Activated CD4-positive, alpha-beta T cell treated with anti-CD3 and anti-CD28 coated beads, Interleukin-10, Interleukin-2, amounts not matched to agents 100 ng/mL and 50 ng/mL, durations not matched to agents 16 hours and 8 hours (primary cell): ENCODE measurements at regions not wholly inside any gene's neighbourhood (a gene's known extent, or its start where the extent isn't known, plus 50 kb on each side); places are given as distances from the start of the nearest gene placed in this dataset.

Source experiments
- DNase-seq: peaks from one replicate; pipeline ENCODE4 v3.0.0-alpha.2; 2020

GRCh38 chr3:117632191-117632590, 922.6 kb downstream of the TUSC7 start:
- DNase-seq = no peak

- no peak for DNase-seq
These were observed 923.6 kb downstream of the TUSC7 start for GRCh38 chr3:117633207-117633606.

- no peak for DNase-seq
These were observed 928.1 kb downstream of the TUSC7 start for GRCh38 chr3:117637666-117638065.

DNA sequence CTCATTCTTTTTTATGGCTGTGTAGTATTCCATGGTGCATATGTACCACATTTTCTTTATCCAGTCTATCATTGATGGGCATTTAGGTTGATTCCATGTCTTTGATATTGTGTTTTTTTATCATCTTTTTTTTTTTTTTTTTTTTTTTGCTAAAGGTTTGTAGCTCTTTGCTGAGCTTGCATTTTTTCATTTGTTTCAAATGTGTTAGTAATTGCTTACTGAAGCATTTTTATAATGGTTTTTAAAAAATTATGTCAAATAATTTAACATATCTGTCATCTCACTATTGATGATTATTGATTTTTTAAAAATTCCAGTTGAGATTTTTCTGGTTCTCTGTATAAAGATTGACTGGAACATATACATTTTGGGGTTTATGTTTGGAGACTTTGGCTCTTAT, 934.6 kb downstream of the TUSC7 start:
- DNase-seq = no peak

GRCh38 chr3:117645561-117646242, 936.1 kb downstream of the TUSC7 start:
- DNase-seq = no peak

GRCh38 chr3:117647435-117647834, 937.9 kb downstream of the TUSC7 start:
- no peak for DNase-seq

GRCh38 chr3:117651246-117651645, 941.7 kb downstream of the TUSC7 start:
- no peak for DNase-seq

DNA sequence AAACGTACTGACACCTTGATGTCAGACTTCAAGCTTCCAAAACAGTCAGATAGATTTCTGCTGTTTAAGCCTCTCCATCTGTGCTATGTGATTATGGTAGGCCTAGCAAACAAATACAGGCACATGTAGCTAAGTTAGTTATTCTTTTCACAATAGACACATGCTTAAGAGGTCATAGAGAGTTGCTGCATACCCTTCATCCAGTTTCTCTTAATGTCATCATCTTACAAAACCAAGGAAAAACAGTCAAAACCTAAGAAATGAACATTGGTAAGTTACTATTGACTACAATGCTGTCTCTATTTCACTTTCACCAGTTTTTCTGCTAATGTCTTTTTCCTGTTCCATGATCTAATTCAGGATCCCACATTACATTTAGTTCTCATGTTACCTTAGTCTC, 946.8 kb downstream of the TUSC7 start:
- no peak for DNase-seq

DNA sequence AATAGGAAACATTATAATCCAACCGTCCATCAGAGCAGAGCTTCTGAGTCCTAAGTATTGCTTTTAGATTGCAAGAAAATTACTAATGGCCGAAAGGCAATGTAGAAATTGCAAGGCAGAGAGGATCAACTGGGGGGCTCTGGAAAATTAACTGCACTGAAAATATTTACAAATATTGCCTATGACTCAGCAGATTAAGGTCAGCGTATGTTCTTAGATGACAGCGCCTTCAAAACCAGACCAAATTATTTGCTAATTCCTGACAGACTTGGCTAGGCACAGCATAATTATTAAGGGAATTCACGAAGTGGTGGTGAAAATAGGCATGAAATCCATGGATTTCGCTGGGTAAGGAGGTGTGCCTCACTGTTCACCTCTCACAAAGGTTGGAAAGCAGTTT, 947.7 kb downstream of the TUSC7 start:
- no peak for DNase-seq

GRCh38 chr3:117660941-117661817, 951.6 kb downstream of the TUSC7 start:
- DNase-seq = no peak

GRCh38 chr3:117661818-117662095, 952.2 kb downstream of the TUSC7 start:
- DNase-seq = no peak

DNA sequence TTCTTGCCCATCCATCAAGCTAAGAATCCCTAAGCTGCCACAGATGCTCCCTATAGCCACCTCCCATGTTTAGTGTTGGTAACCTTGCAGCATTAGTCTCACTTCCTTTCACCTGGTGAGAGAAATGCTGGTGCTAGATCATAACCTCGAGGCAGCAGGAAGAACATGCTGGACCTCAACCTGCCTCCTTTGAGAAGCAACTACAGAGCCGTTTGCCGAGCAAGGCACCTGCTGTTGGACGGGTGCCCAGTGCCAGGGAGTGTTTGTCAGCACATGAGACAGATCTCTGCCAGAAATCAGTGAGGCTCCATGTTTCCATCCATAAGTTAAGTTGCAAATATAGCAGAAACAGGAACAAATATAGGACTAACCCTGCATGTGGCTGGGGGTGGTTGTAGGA, 955.7 kb downstream of the TUSC7 start:
- DNase-seq = no peak

DNA sequence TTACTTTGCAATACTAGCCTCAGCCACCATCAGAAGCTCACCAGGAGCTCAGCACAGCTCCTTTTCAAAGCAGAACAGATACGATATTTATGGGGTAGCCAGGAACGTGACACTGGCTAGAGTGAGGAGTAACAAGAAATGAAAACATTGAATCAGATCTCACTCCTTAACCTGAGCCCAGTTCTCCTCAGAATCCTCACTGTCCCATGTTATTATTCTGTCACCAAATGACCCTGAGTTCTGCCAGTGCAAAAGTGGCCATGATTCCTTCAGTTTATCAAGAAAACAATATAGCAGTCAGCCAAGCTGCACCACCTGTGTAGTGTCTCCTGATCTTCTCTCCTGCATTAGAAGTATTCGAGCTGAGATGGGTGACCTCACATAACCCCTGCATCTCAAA, 956.7 kb downstream of the TUSC7 start:
- DNase-seq = no peak

DNA sequence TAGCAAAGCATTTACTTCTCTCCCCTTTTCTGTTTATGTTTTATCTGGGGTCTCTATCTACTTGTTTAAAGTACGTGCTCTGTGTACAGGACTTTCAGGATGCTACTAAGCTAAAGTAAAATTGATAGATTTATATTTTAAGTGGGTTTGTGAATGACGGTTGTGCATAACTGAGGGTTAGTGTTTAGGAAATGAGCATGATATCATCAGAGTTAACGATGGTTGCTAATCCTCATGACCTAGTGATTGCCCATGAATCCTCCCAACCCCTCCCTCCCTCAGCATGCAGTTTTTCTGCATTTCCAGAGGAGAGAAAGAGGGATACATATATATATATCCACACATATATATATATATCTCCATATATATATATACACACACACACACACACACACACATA, 957.2 kb downstream of the TUSC7 start:
- DNase-seq = no peak

- no peak for DNase-seq
These were observed 960.2 kb downstream of the TUSC7 start for GRCh38 chr3:117669774-117670173.

GRCh38 chr3:117671722-117672318, 962.2 kb downstream of the TUSC7 start:
- DNase-seq = no peak

DNA sequence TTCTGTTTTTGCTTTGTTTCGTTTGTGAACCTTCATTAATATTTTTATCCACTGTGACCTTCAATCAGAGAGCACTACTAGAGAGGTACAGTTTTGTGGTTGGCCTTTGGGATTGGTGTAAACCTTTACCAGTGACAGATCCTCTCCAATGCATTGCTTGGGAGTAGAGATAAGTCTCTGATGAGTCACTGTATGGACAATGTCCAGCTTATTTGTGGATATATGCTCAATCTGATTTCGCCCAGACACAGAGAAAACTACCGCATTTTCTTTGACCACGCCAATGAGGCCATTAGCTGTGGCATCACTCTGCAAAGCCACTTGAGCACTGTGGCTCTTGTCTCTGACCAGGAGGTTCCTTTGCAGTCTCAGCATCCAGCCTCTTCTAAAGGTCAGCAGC, 964.7 kb downstream of the TUSC7 start:
- no peak for DNase-seq

- no peak for DNase-seq
These were observed 972.0 kb downstream of the TUSC7 start for GRCh38 chr3:117681619-117682018.

DNA sequence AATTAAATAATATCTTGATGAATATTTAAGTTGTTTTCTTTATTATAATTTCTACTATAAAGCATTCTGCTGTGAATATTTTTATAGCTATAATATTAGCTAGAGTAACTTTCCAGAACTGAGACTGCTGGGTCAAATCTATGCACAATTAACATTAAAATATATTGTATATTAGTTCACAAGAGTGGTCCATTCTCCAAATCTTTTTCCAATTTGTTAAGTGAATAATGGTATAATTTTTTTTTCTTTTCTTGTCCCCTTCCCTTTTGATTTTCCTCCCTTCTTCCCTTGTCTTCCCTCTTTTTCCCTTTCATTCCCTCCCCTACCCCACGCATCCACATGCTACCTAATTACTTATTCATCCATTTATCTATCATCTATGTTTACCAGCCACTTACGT, 977.5 kb downstream of the TUSC7 start:
- no peak for DNase-seq

DNA sequence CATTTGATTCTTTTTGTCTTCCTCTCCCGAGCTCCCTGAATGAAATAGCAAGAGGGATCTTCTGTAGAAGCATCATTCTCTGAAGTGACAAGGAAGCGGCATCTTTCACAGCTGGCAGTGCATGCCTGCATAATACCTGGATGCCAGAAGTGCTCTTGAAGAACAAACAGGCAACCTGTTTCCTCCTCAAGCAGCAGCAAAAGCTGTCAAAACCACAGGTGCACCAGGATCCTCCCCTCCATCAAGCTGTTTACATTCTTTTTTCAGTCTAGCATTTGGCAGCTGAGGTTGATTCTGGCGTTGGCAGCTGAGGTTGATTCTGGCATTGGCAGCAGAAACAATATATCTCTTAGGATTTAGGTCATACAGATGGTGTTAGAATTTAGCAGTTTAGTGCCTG, 979.0 kb downstream of the TUSC7 start:
- DNase-seq = no peak

GRCh38 chr3:117691526-117691925, 981.9 kb downstream of the TUSC7 start:
- no peak for DNase-seq

GRCh38 chr3:117692416-117692995, 982.9 kb downstream of the TUSC7 start:
- no peak for DNase-seq

DNA sequence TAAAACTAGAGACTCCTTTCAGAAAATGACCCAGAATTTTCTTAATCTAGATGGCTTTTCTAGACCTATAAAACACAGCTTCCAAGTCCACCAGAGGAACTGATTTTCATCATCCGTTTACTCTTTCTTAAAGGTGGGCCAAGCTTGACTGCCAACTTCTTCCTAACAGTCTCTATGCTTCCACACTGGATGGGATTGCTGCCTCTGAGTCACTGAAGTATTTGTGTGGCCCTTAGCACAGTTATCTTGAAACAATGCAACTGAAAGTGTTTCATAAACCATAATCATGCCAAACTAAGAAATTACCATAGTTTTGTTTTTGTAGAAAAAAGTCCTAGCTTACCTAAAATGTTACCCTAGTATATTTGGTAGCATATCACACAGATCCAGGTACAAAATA, 985.7 kb downstream of the TUSC7 start:
- DNase-seq = no peak
